Keratinocyte (primary cell): ENCODE measurements at regions not wholly inside any gene's neighbourhood (a gene's known extent, or its start where the extent isn't known, plus 50 kb on each side); places are given as distances from the start of the nearest gene placed in this dataset.

Experiments
- DNase-seq: peaks from one replicate; pipeline ENCODE4 v3.0.0-alpha.2; 2011; ENCODE audit warnings: low read depth, missing footprints, low spot score
- FAIRE-seq: peaks from 2 replicates; lab custom pipeline; 2011; peaks lifted over from hg19 to GRCh38; lab: Jason Lieb, UNC
- H2AFZ ChIP-seq: 2 replicates; pipeline ENCODE4 v1.6.0; 2012; ENCODE audit warnings: low read length, control low read depth, inconsistent platforms; ENCODE audit not compliant: control insufficient read depth
- H3K27ac ChIP-seq: 2 replicates; pipeline ENCODE4 v1.5.1; 2011; ENCODE audit warnings: low read length; ENCODE audit not compliant: control insufficient read depth, insufficient read depth
- H3K27me3 ChIP-seq: 3 replicates; pipeline ENCODE4 v1.6.0; 2011; ENCODE audit warnings: low read length; ENCODE audit not compliant: control insufficient read depth, insufficient read depth; ENCODE audit errors: extremely low read depth
- H3K36me3 ChIP-seq, 2 experiments: 2 replicates in 1 of 2; 3 replicates in 1 of 2; pipeline ENCODE4 v1.5.1; 2011; ENCODE audit warnings: low read length in 2 of 2, mild to moderate bottlenecking in 1 of 2; ENCODE audit not compliant: control insufficient read depth in 2 of 2, insufficient read depth in 2 of 2; ENCODE audit errors: extremely low read depth in 1 of 2
- H3K4me1 ChIP-seq: 3 replicates; pipeline ENCODE4 v1.5.1; 2011; ENCODE audit warnings: low read length; ENCODE audit not compliant: control insufficient read depth, insufficient read depth; ENCODE audit errors: extremely low read depth
- H3K4me2 ChIP-seq: 3 replicates; pipeline ENCODE4 v1.6.0; 2011; ENCODE audit warnings: low read depth, low read length; ENCODE audit not compliant: control insufficient read depth, insufficient read depth; ENCODE audit errors: extremely low read depth
- H3K4me3 ChIP-seq, 3 experiments: fragments of 200-600 bp in 1 of 3; sonication (generic) in 1 of 3; 2 replicates in 2 of 3; 3 replicates in 1 of 3; pipeline ENCODE4 v1.5.1; 2011 to 2016; ENCODE audit warnings: low read length in 3 of 3, mild to moderate bottlenecking in 3 of 3, control low read depth in 2 of 3, inconsistent platforms in 1 of 3, low read depth in 1 of 3, mixed read lengths in 1 of 3, mixed run types in 1 of 3, moderate library complexity in 1 of 3; ENCODE audit not compliant: control insufficient read depth in 2 of 3, insufficient read depth in 2 of 3; ENCODE audit errors: extremely low read depth in 1 of 3
- H3K79me2 ChIP-seq: 2 replicates; pipeline ENCODE4 v1.6.0; 2012; ENCODE audit warnings: low read length; ENCODE audit not compliant: control insufficient read depth, insufficient read depth
- H3K9ac ChIP-seq: 3 replicates; pipeline ENCODE4 v1.6.0; 2011; ENCODE audit warnings: low read length; ENCODE audit not compliant: control insufficient read depth, insufficient read depth; ENCODE audit errors: extremely low read depth
- H3K9me1 ChIP-seq: 3 replicates; pipeline ENCODE4 v1.6.0; 2011; ENCODE audit warnings: low read length; ENCODE audit not compliant: control insufficient read depth, insufficient read depth; ENCODE audit errors: extremely low read depth
- H3K9me3 ChIP-seq: 2 replicates; pipeline ENCODE4 v1.5.1; 2012; ENCODE audit warnings: low read depth, low read length; ENCODE audit not compliant: control insufficient read depth
- H4K20me1 ChIP-seq: 3 replicates; pipeline ENCODE4 v1.6.0; 2011; ENCODE audit warnings: low read length; ENCODE audit not compliant: control insufficient read depth, insufficient read depth; ENCODE audit errors: extremely low read depth
- CTCF ChIP-seq, 3 experiments: IDR thresholded peaks in 1 of 3; conservative IDR thresholded peaks in 1 of 3; optimal IDR thresholded peaks in 1 of 3; 2 replicates in 2 of 3; 3 replicates in 1 of 3; pipeline versions ENCODE3 to v1.5.1; 2011; ENCODE audit warnings: low read length in 3 of 3, mild to moderate bottlenecking in 3 of 3, moderate library complexity in 2 of 3, control low read depth in 1 of 3, inconsistent platforms in 1 of 3; ENCODE audit not compliant: insufficient read depth in 2 of 3; ENCODE audit errors: extremely low read depth in 1 of 3
- EZH2 ChIP-seq: IDR thresholded peaks from one replicate; pipeline ENCODE4 v1.6.1; 2012; ENCODE audit warnings: inconsistent platforms, mild to moderate bottlenecking, low read length, moderate library complexity
- dilution Hi-C: fragments of 300-500 bp; cut with MboI; formaldehyde crosslinking; loops from one replicate; pipeline ENCODE4 v1.7.0; 2020; ENCODE audit warnings: low sequenced_read_pairs; ENCODE audit not compliant: extremely low pct_ligation_motif_present

- Histone ChIP-seq H3K9me3 (no peaks in the 10 kb centered on the region), H2AFZ (no peak overlapping the region), H3K4me2 (no peak overlapping the region), H3K36me3 (no peaks in the 10 kb centered on the region), H3K27ac (no peak overlapping the region), H3K9me1 (no peaks in the 10 kb centered on the region), H3K27me3 (no peaks in the 10 kb centered on the region), H3K4me1 (no peaks in the 10 kb centered on the region), H3K4me3 (no peak overlapping the region), H4K20me1 (no peaks in the 10 kb centered on the region), H3K9ac (no peak overlapping the region), H3K79me2 (no peaks in the 10 kb centered on the region)
- FAIRE-seq = no peak
- dilution Hi-C loops = no loop called here
- no peak for DNase-seq
- TF ChIP-seq CTCF (optimal IDR thresholded peaks at IDR 0.05 in 1 of 3, IDR thresholded peaks at IDR 0.05 in 1 of 3, conservative IDR thresholded peaks at IDR 0.05 in 1 of 3; ENCODE audit: extremely low read depth in 1 of 3, insufficient read depth in 2 of 3, low read length in 3 of 3) (no peak), EZH2 (no peak)
These were observed 98.7 kb upstream of the VASH1 start for GRCh38 chr14:76662580-76662979.

GRCh38 chr14:76664790-76665189 lies 96.5 kb upstream of the VASH1 start:
- Histone ChIP-seq H3K9ac (no peak overlapping the region), H3K4me1 (no peaks in the 10 kb centered on the region), H3K4me3 (no peak overlapping the region), H3K27me3 (no peaks in the 10 kb centered on the region), H3K9me1 (no peaks in the 10 kb centered on the region), H3K4me2 (no peak overlapping the region), H4K20me1 (no peaks in the 10 kb centered on the region), H3K9me3 (no peaks in the 10 kb centered on the region), H2AFZ (no peak overlapping the region), H3K36me3 (no peaks in the 10 kb centered on the region), H3K79me2 (no peaks in the 10 kb centered on the region), H3K27ac (no peak overlapping the region)
- TF ChIP-seq CTCF (optimal IDR thresholded peaks at IDR 0.05 in 1 of 3, IDR thresholded peaks at IDR 0.05 in 1 of 3, conservative IDR thresholded peaks at IDR 0.05 in 1 of 3; ENCODE audit: extremely low read depth in 1 of 3, insufficient read depth in 2 of 3, low read length in 3 of 3) (no peak), EZH2 (no peak)
- FAIRE-seq (no peak), DNase-seq (no peak)
- dilution Hi-C loops = no loop called here
